Right atrium auricular region (tissue), 2 donors: ENCODE measurements at regions not wholly inside any gene's neighbourhood (a gene's known extent, or its start where the extent isn't known, plus 50 kb on each side); places are given as distances from the start of the nearest gene placed in this dataset.
A peak's percentile ranks its signal among the peaks of the same experiment; 100 is the strongest.

ENCODE experiments used
- DNase-seq: peaks from one replicate; pipeline ENCODE4 v3.0.0-alpha.2; 2019; ENCODE audit warnings: low spot score
- H3K27ac ChIP-seq, 2 donors: fragments of 200-600 bp; sonication (generic); 1 replicate in 1 of 2; 2 replicates in 1 of 2; pipeline ENCODE4 v1.5.1; 2016 to 2019
- H3K27me3 ChIP-seq, 2 donors: fragments of 200-600 bp; sonication (generic); one replicate each; pipeline versions ENCODE4 v1.5.1 to v1.6.0; 2017 to 2019
- H3K36me3 ChIP-seq: fragments of 200-600 bp; sonication (generic); one replicate; pipeline ENCODE4 v1.5.1; 2016
- H3K4me1 ChIP-seq, 2 donors: fragments of 200-600 bp; sonication (generic); one replicate each; pipeline versions ENCODE4 v1.5.1 to v1.6.0; 2017 to 2019
- H3K4me3 ChIP-seq, 2 donors: fragments of 200-600 bp; sonication (generic); 1 replicate in 1 of 2; 2 replicates in 1 of 2; pipeline ENCODE4 v1.5.1; 2017 to 2019; ENCODE audit warnings: mild to moderate bottlenecking in 1 of 2, moderate library complexity in 1 of 2
- H3K9me3 ChIP-seq, 2 donors: fragments of 200-600 bp; sonication (generic); one replicate each; pipeline ENCODE4 v1.5.1; 2019
- CTCF ChIP-seq, 2 donors: fragments of 200-600 bp; sonication (generic); IDR thresholded peaks; one replicate each; pipeline ENCODE4 v1.5.1; 2019; ENCODE audit warnings: antibody characterized with exemption in 2 of 2

DNA sequence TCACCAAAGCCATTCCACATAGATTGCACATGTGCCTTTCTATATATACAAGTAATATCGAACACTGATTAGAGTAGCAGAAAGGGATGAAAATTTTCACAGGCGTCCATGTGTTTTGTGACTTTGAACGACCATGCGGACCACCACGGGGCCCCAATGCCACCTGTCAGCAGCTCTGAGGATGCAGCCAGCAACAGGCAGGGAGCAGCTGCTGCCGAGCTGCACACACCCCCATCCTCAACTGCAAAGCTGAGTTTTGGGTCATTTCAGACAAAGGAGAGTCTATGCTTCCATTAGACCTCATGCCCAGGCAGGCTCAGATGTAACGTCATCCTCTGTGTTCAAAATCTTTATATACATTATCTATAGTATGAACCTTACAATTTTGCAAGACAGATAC lies 503.8 kb downstream of the IRX1 start:
- no peak for TF ChIP-seq CTCF (IDR thresholded peaks at IDR 0.05)
- Histone ChIP-seq H3K4me1 (peaks cover 0 to 9% of the 10 kb centered on the region in 2 donors), H3K27me3 (no peaks in the 10 kb centered on the region), H3K27ac (no peak overlapping the region), H3K9me3 (no peaks in the 10 kb centered on the region), H3K36me3 (no peaks in the 10 kb centered on the region), H3K4me3 (no peak overlapping the region)
- no peak for DNase-seq

- TF ChIP-seq CTCF (IDR thresholded peaks at IDR 0.05): no peak
- no peak for DNase-seq
- peak overlapping the region in 1 of 2 donors; percentile 6 for H3K4me3 ChIP-seq
Observed at GRCh38 chr5:4100739-4101138, 505.1 kb downstream of the IRX1 start.

GRCh38 chr5:4101189-4101588 lies 505.6 kb downstream of the IRX1 start:
- Histone ChIP-seq H3K27ac (no peak overlapping the region), H3K27me3 (no peaks in the 10 kb centered on the region), H3K36me3 (no peaks in the 10 kb centered on the region), H3K9me3 (no peaks in the 10 kb centered on the region), H3K4me1 (peaks cover 0 to 9% of the 10 kb centered on the region in 2 donors), H3K4me3 (peak overlapping the region in 1 of 2 donors; percentile 6)
- DNase-seq: no peak
- TF ChIP-seq CTCF (IDR thresholded peaks at IDR 0.05): no peak

More at GRCh38 chr5:4100739-4101138, 505.1 kb downstream of the IRX1 start:
- no peaks in the 10 kb centered on the region for H3K27me3 ChIP-seq
- no peaks in the 10 kb centered on the region for H3K36me3 ChIP-seq
- peaks cover 0 to 9% of the 10 kb centered on the region in 2 donors for H3K4me1 ChIP-seq
- H3K27ac ChIP-seq: no peak overlapping the region
- no peaks in the 10 kb centered on the region for H3K9me3 ChIP-seq

DNA sequence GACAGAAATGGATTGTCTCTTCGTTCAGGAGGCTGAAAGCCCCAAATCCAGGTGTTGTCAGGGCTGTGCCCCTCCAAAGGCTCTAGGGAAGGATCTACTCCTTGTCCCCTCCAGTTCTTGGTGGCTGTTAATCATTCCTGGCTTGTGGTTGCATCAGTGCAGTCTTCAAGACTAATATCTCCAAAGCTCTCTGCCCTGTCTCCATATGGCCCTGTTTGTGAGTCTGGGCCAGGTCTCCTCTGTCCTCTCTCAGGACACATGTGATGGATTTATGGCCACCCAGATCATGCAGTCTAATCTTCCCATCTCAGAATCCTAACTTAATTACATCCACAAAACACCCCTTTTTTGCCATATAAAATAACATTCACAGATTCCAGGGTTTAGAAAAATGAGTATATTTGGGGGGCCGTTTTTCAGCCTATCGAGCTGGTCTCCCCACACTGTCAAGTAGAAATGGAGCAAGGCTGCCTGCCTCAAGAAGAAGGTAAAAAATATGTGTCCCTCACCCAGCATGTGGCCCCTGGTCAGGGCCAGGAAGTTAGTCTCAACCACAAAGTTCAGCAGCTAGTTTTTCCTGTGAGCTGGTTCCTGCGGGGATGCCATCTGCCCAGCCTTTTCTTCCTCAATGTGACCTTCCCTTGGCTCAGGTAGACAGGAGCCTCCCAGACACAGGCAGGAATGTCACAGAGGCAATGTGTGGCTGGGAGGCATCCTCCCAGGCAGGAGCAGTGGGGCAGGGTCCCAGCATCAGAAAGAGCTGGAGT lies 509.4 kb downstream of the IRX1 start:
- Histone ChIP-seq H3K4me3 (no peak overlapping the region), H3K9me3 (no peaks in the 10 kb centered on the region), H3K27me3 (no peaks in the 10 kb centered on the region), H3K36me3 (no peaks in the 10 kb centered on the region), H3K27ac (no peak overlapping the region), H3K4me1 (peaks cover 0 to 9% of the 10 kb centered on the region in 2 donors)
- DNase-seq: no peak
- TF ChIP-seq CTCF (IDR thresholded peaks at IDR 0.05): no peak

- H3K4me1 ChIP-seq: no peaks in the 10 kb centered on the region
- H3K9me3 ChIP-seq: no peaks in the 10 kb centered on the region
- no peak overlapping the region for H3K27ac ChIP-seq
- H3K27me3 ChIP-seq: no peaks in the 10 kb centered on the region
- no peak for TF ChIP-seq CTCF (IDR thresholded peaks at IDR 0.05)
- DNase-seq: no peak
- H3K4me3 ChIP-seq: no peak overlapping the region
- no peaks in the 10 kb centered on the region for H3K36me3 ChIP-seq
Observed at GRCh38 chr5:4108690-4109089, 513.1 kb downstream of the IRX1 start.

GRCh38 chr5:4113426-4113825 lies 517.8 kb downstream of the IRX1 start:
- no peak for TF ChIP-seq CTCF (IDR thresholded peaks at IDR 0.05)
- Histone ChIP-seq H3K4me1 (no peaks in the 10 kb centered on the region), H3K4me3 (no peak overlapping the region), H3K27me3 (no peaks in the 10 kb centered on the region), H3K9me3 (no peaks in the 10 kb centered on the region), H3K27ac (no peak overlapping the region), H3K36me3 (no peaks in the 10 kb centered on the region)
- no peak for DNase-seq
